ENCODE measurements at regions not wholly inside any gene's neighbourhood (a gene's known extent, or its start where the extent isn't known, plus 50 kb on each side); places are given as distances from the start of the nearest gene placed in this dataset.

- no peaks in the 10 kb centered on the region for H3K9me3 ChIP-seq
- H3K27me3 ChIP-seq: no peaks in the 10 kb centered on the region
- no peak for TF ChIP-seq POLR2A (IDR thresholded peaks at IDR 0.05)
- TF ChIP-seq CTCF (IDR thresholded peaks at IDR 0.05): no peak
- H3K36me3 ChIP-seq: no peaks in the 10 kb centered on the region
- no peak overlapping the region for H3K4me3 ChIP-seq
- WGBS (ENCODE audit: insufficient coverage, low coverage, low lambda C conversion rate, missing lambda C conversion rate): 41% methylated on average over 7 of the region's 7 CpGs
- no peak overlapping the region for H3K27ac ChIP-seq
- intact Hi-C loops (cut with DNase I): no loop called here
- DNase-seq: no peak
- no peak for ATAC-seq
- no peaks in the 10 kb centered on the region for H3K4me1 ChIP-seq
These were observed 150.2 kb upstream of the HAND2 start for GRCh38 chr4:173680278-173680677.

GRCh38 chr4:173675446-173675845 lies 145.4 kb upstream of the HAND2 start:
- no peak overlapping the region for H3K4me3 ChIP-seq
- no peaks in the 10 kb centered on the region for H3K27me3 ChIP-seq
- ATAC-seq: no peak
- H3K4me1 ChIP-seq: no peaks in the 10 kb centered on the region
- no peaks in the 10 kb centered on the region for H3K9me3 ChIP-seq
- no peaks in the 10 kb centered on the region for H3K36me3 ChIP-seq
- DNase-seq: no peak
- no peak for TF ChIP-seq CTCF (IDR thresholded peaks at IDR 0.05)
- no peak for TF ChIP-seq POLR2A (IDR thresholded peaks at IDR 0.05)
- H3K27ac ChIP-seq: no peak overlapping the region
- intact Hi-C loops (cut with DNase I): no loop called here
- WGBS (ENCODE audit: insufficient coverage, low coverage, low lambda C conversion rate, missing lambda C conversion rate): 38% methylated on average over 3 of the region's 3 CpGs

- Histone ChIP-seq H3K4me1 (no peaks in the 10 kb centered on the region), H3K4me3 (no peak overlapping the region), H3K36me3 (no peaks in the 10 kb centered on the region), H3K27me3 (no peaks in the 10 kb centered on the region), H3K9me3 (no peaks in the 10 kb centered on the region), H3K27ac (no peak overlapping the region)
- 31% methylated on average over 4 of the region's 4 CpGs for WGBS (ENCODE audit: insufficient coverage, low coverage, low lambda C conversion rate, missing lambda C conversion rate)
- ATAC-seq (no peak), DNase-seq (no peak)
- intact Hi-C loops (cut with DNase I): no loop called here
- TF ChIP-seq POLR2A (IDR thresholded peaks at IDR 0.05) (no peak), CTCF (IDR thresholded peaks at IDR 0.05) (no peak)
These were observed 139.6 kb upstream of the HAND2 start for GRCh38 chr4:173669460-173670179.

GRCh38 chr4:173661001-173661400 lies 131.0 kb upstream of the HAND2 start:
- H3K9me3 ChIP-seq: no peaks in the 10 kb centered on the region
- TF ChIP-seq CTCF (IDR thresholded peaks at IDR 0.05): no peak
- no peak for TF ChIP-seq POLR2A (IDR thresholded peaks at IDR 0.05)
- ATAC-seq (no peak), DNase-seq (no peak)
- H3K4me1 ChIP-seq: no peaks in the 10 kb centered on the region
- no peaks in the 10 kb centered on the region for H3K27me3 ChIP-seq
- intact Hi-C loops (cut with DNase I): no loop called here
- H3K36me3 ChIP-seq: no peaks in the 10 kb centered on the region
- no peak overlapping the region for H3K4me3 ChIP-seq
- H3K27ac ChIP-seq: no peak overlapping the region

GRCh38 chr4:173656898-173657297 lies 126.9 kb upstream of the HAND2 start:
- intact Hi-C loops (cut with DNase I): no loop called here
- ATAC-seq (no peak), DNase-seq (no peak)
- no peak overlapping the region for H3K4me3 ChIP-seq
- 68% methylated on average over 4 of the region's 4 CpGs for WGBS (ENCODE audit: insufficient coverage, low coverage, low lambda C conversion rate, missing lambda C conversion rate)
- no peaks in the 10 kb centered on the region for H3K4me1 ChIP-seq
- no peak overlapping the region for H3K27ac ChIP-seq
- no peaks in the 10 kb centered on the region for H3K9me3 ChIP-seq
- no peaks in the 10 kb centered on the region for H3K27me3 ChIP-seq
- H3K36me3 ChIP-seq: no peaks in the 10 kb centered on the region
- TF ChIP-seq CTCF (IDR thresholded peaks at IDR 0.05): no peak
- no peak for TF ChIP-seq POLR2A (IDR thresholded peaks at IDR 0.05)

Measured in right lobe of liver (tissue), 6 donors.